Mammary epithelial cell (primary cell): ENCODE measurements at regions not wholly inside any gene's neighbourhood (a gene's known extent, or its start where the extent isn't known, plus 50 kb on each side); places are given as distances from the start of the nearest gene placed in this dataset.

Experiments used
- CTCF ChIP-seq, 2 donors: IDR thresholded peaks in 1 of 2; conservative IDR thresholded peaks in 1 of 2; 2 replicates each; pipeline ENCODE4 v1.5.1; 2011 to 2012; ENCODE audit warnings: inconsistent platforms in 2 of 2, low read length in 2 of 2, mild to moderate bottlenecking in 2 of 2, control low read depth in 1 of 2, low read depth in 1 of 2; ENCODE audit not compliant: insufficient read depth in 1 of 2; ENCODE audit errors: extremely low read depth in 1 of 2
- EZH2 ChIP-seq: IDR thresholded peaks from 2 replicates; pipeline ENCODE4 v1.6.1; 2012; ENCODE audit warnings: low read length, inconsistent platforms, borderline replicate concordance

- TF ChIP-seq CTCF (conservative IDR thresholded peaks at IDR 0.05 in 1 of 2, IDR thresholded peaks at IDR 0.05 in 1 of 2; ENCODE audit: extremely low read depth in 1 of 2, insufficient read depth in 1 of 2, low read depth in 1 of 2, low read length in 2 of 2): no peak
- TF ChIP-seq EZH2: no peak
These were observed 248.5 kb upstream of the LMO3 start for GRCh38 chr12:16854465-16854864.
